Esophagus muscularis mucosa (tissue), 4 donors: ENCODE measurements at regions not wholly inside any gene's neighbourhood (a gene's known extent, or its start where the extent isn't known, plus 50 kb on each side); places are given as distances from the start of the nearest gene placed in this dataset.

Experiments used
- CTCF ChIP-seq, 3 experiments: fragments of 200-600 bp in 2 of 3; fragments of 450-650 bp in 1 of 3; sonication (generic) in 2 of 3; IDR thresholded peaks; one replicate each; pipeline ENCODE4 v1.5.1; 2017 to 2019; ENCODE audit warnings: antibody characterized with exemption in 3 of 3, mild to moderate bottlenecking in 2 of 3, moderate library complexity in 1 of 3
- EP300 ChIP-seq: sonication (generic); formaldehyde crosslinking; IDR thresholded peaks from one replicate; pipeline ENCODE4 v1.6.1; 2017; ENCODE audit warnings: antibody characterized with exemption
- POLR2A ChIP-seq: fragments of 450-650 bp; IDR thresholded peaks from one replicate; pipeline ENCODE4 v1.6.1; 2017; ENCODE audit warnings: antibody characterized with exemption, moderate library complexity, mild to moderate bottlenecking, low read depth
- POLR2AphosphoS5 ChIP-seq, 2 donors: sonication (generic); formaldehyde crosslinking; IDR thresholded peaks; one replicate each; pipeline ENCODE4 v1.6.1; 2017; ENCODE audit warnings: antibody characterized with exemption in 2 of 2

DNA sequence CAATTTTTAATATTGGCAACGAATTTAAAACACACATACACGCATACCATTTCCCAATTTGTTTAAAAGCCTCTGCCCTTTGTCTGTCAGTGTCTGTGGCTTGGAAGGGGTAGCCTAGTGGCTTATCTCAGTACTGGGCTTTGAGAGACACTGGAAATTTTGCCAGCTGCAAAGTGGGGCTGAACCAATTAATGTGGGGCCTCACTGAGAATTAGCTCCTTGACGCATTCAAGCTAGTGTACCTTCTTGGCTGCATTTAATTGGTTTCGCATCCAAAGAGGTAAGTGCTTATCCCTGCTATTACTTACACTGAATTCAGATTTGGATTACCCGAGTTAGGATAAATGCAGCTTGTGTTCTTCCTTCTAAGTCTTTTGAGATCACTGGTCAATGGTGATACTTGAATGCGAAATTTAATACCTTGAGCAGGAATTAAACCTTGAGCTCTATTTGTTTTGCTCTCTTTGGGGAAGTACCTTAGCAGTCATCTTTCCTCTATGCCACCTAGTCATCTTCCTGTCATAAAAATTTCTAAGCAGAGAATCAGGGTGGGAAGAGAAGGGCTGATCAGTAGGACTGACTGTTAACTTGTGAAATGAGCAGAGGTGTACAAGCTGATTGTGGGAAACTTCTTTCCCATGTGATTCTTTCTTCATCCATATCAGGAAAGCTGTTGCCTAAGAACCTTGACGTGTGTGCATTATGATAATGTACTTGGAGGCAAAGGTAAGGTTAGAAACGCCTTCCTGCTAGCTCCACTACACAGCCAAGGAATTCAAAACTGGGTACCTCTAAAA lies 187.7 kb upstream of the E2F8 start:
- TF ChIP-seq EP300 (no peak), CTCF (IDR thresholded peaks at IDR 0.05) (no peak), POLR2AphosphoS5 (IDR thresholded peaks at IDR 0.05) (no peak), POLR2A (no peak)
